Osteoblast (primary cell): ENCODE measurements at regions not wholly inside any gene's neighbourhood (a gene's known extent, or its start where the extent isn't known, plus 50 kb on each side); places are given as distances from the start of the nearest gene placed in this dataset.

Source experiments
- DNase-seq: peaks from one replicate; pipeline ENCODE4 v3.0.0; 2011; ENCODE audit warnings: low spot score, mixed read lengths; ENCODE audit not compliant: insufficient read length; ENCODE audit errors: missing footprints
- H2AFZ ChIP-seq: 2 replicates; pipeline ENCODE4 v1.6.0; 2011; ENCODE audit warnings: mild to moderate bottlenecking, low read length
- H3K27ac ChIP-seq: 2 replicates; pipeline ENCODE4 v1.5.1; 2011; ENCODE audit warnings: mild to moderate bottlenecking, low read depth, low read length, moderate library complexity
- H3K27me3 ChIP-seq: 2 replicates; pipeline ENCODE4 v1.6.0; 2012; ENCODE audit warnings: mild to moderate bottlenecking, control low read depth, inconsistent platforms, low read length, moderate library complexity; ENCODE audit not compliant: insufficient read depth
- H3K36me3 ChIP-seq: 2 replicates; pipeline ENCODE4 v1.5.1; 2011; ENCODE audit warnings: mild to moderate bottlenecking, low read length, control low read depth, moderate library complexity; ENCODE audit not compliant: insufficient read depth
- H3K4me1 ChIP-seq: 2 replicates; pipeline ENCODE4 v1.5.1; 2011; ENCODE audit warnings: mild to moderate bottlenecking, low read length, control low read depth, moderate library complexity; ENCODE audit not compliant: insufficient read depth
- H3K4me2 ChIP-seq: 2 replicates; pipeline ENCODE4 v1.6.0; 2011; ENCODE audit warnings: mild to moderate bottlenecking, low read length; ENCODE audit not compliant: insufficient read depth
- H3K4me3 ChIP-seq: fragments of 200-600 bp; sonication (generic); 3 replicates; pipeline ENCODE4 v1.5.1; 2012; ENCODE audit warnings: mild to moderate bottlenecking, low read length, inconsistent platforms; ENCODE audit not compliant: insufficient read depth
- H3K79me2 ChIP-seq: 2 replicates; pipeline ENCODE4 v1.6.0; 2012; ENCODE audit warnings: mild to moderate bottlenecking, low read length, control low read depth, inconsistent platforms; ENCODE audit not compliant: insufficient read depth
- H3K9me3 ChIP-seq: 2 replicates; pipeline ENCODE4 v1.5.1; 2011; ENCODE audit warnings: low read depth, low read length, control low read depth
- H4K20me1 ChIP-seq: 2 replicates; pipeline ENCODE4 v1.6.0; 2012; ENCODE audit warnings: mild to moderate bottlenecking, low read length, control low read depth; ENCODE audit not compliant: insufficient read depth
- CTCF ChIP-seq: IDR thresholded peaks from 2 replicates; pipeline ENCODE4 v1.5.1; 2011; ENCODE audit warnings: mild to moderate bottlenecking, low read depth, low read length, moderate library complexity; ENCODE audit errors: extremely low read depth

- Histone ChIP-seq H2AFZ (no peak overlapping the region), H3K79me2 (no peaks in the 10 kb centered on the region), H4K20me1 (no peaks in the 10 kb centered on the region), H3K4me1 (no peaks in the 10 kb centered on the region), H3K4me2 (no peak overlapping the region), H3K36me3 (no peaks in the 10 kb centered on the region), H3K27ac (no peak overlapping the region), H3K9me3 (no peaks in the 10 kb centered on the region), H3K27me3 (no peaks in the 10 kb centered on the region), H3K4me3 (no peak overlapping the region)
- TF ChIP-seq CTCF, result no peak
- no peak for DNase-seq
Measured at GRCh38 chr16:26742040-26742439, 324.7 kb upstream of the C16orf82 start.

- Histone ChIP-seq H3K4me1 (no peaks in the 10 kb centered on the region), H3K36me3 (no peaks in the 10 kb centered on the region), H3K27ac (no peak overlapping the region), H3K79me2 (no peaks in the 10 kb centered on the region), H3K27me3 (no peaks in the 10 kb centered on the region), H4K20me1 (no peaks in the 10 kb centered on the region), H3K4me2 (no peak overlapping the region), H2AFZ (no peak overlapping the region), H3K9me3 (no peaks in the 10 kb centered on the region), H3K4me3 (no peak overlapping the region)
- DNase-seq, result no peak
- no peak for TF ChIP-seq CTCF
Measured at GRCh38 chr16:26744430-26744829, 322.3 kb upstream of the C16orf82 start.

GRCh38 chr16:26747760-26748159, 319.0 kb upstream of the C16orf82 start:
- Histone ChIP-seq H3K9me3 (peaks cover 2% of the 10 kb centered on the region), H3K4me2 (no peak overlapping the region), H3K79me2 (no peaks in the 10 kb centered on the region), H2AFZ (no peak overlapping the region), H3K27ac (no peak overlapping the region), H3K4me3 (no peak overlapping the region), H4K20me1 (no peaks in the 10 kb centered on the region), H3K36me3 (no peaks in the 10 kb centered on the region), H3K4me1 (no peaks in the 10 kb centered on the region), H3K27me3 (no peaks in the 10 kb centered on the region)
- DNase-seq, result no peak
- no peak for TF ChIP-seq CTCF

- Histone ChIP-seq H4K20me1 (no peaks in the 10 kb centered on the region), H3K4me2 (no peak overlapping the region), H3K27me3 (no peaks in the 10 kb centered on the region), H3K9me3 (peaks cover 5% of the 10 kb centered on the region), H3K79me2 (no peaks in the 10 kb centered on the region), H3K36me3 (no peaks in the 10 kb centered on the region), H2AFZ (no peak overlapping the region), H3K4me1 (no peaks in the 10 kb centered on the region), H3K27ac (no peak overlapping the region), H3K4me3 (no peak overlapping the region)
- DNase-seq, result no peak
- no peak for TF ChIP-seq CTCF
Measured at GRCh38 chr16:26749072-26749471, 317.7 kb upstream of the C16orf82 start.
